ENCODE measurements at regions not wholly inside any gene's neighbourhood (a gene's known extent, or its start where the extent isn't known, plus 50 kb on each side); places are given as distances from the start of the nearest gene placed in this dataset.
A peak's percentile ranks its signal among the peaks of the same experiment; 100 is the strongest.

DNA sequence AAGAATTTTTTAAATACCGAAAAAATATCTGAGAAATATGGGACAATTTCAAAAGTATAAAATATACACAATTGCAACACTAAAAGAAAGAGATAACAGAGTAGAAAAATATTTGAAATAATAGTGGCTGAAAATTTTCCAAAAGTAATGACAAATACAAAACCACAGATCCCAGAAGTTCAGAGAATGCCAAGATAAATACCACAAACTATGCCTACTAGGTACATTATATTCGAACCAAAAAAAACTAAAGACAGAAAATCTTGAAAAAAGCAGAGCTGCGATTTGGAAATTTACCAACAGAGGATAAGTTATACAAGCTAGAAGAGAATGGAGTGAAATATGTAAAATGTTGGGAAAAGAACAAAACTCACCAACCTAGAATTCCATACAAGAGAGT is 191.3 kb upstream of the ELAC2 start:
- Histone ChIP-seq H3K9me3 (no peaks in the 10 kb centered on the region), H3K4me1 (no peaks in the 10 kb centered on the region), H3K4me3 (no peak overlapping the region), H3K36me3 (no peaks in the 10 kb centered on the region), H3K27ac (no peak overlapping the region), H3K27me3 (no peaks in the 10 kb centered on the region)
- TF ChIP-seq POLR2A (IDR thresholded peaks at IDR 0.05), result no peak
- TF ChIP-seq POLR2AphosphoS5 (IDR thresholded peaks at IDR 0.05), result no peak
- TF ChIP-seq, protein P1, sequence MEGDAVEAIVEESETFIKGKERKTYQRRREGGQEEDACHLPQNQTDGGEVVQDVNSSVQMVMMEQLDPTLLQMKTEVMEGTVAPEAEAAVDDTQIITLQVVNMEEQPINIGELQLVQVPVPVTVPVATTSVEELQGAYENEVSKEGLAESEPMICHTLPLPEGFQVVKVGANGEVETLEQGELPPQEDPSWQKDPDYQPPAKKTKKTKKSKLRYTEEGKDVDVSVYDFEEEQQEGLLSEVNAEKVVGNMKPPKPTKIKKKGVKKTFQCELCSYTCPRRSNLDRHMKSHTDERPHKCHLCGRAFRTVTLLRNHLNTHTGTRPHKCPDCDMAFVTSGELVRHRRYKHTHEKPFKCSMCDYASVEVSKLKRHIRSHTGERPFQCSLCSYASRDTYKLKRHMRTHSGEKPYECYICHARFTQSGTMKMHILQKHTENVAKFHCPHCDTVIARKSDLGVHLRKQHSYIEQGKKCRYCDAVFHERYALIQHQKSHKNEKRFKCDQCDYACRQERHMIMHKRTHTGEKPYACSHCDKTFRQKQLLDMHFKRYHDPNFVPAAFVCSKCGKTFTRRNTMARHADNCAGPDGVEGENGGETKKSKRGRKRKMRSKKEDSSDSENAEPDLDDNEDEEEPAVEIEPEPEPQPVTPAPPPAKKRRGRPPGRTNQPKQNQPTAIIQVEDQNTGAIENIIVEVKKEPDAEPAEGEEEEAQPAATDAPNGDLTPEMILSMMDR (IDR thresholded peaks at IDR 0.05), result no peak
- no peak for TF ChIP-seq EP300 (IDR thresholded peaks at IDR 0.05)
- 53 to 80% (median 69%) methylated on average over 3 of the region's 3 CpGs for WGBS, 5 donors
- DNase-seq, result no peak
- intact Hi-C loops (cut with DNase I; ENCODE audit: low total_unique reads), result no loop called here

DNA sequence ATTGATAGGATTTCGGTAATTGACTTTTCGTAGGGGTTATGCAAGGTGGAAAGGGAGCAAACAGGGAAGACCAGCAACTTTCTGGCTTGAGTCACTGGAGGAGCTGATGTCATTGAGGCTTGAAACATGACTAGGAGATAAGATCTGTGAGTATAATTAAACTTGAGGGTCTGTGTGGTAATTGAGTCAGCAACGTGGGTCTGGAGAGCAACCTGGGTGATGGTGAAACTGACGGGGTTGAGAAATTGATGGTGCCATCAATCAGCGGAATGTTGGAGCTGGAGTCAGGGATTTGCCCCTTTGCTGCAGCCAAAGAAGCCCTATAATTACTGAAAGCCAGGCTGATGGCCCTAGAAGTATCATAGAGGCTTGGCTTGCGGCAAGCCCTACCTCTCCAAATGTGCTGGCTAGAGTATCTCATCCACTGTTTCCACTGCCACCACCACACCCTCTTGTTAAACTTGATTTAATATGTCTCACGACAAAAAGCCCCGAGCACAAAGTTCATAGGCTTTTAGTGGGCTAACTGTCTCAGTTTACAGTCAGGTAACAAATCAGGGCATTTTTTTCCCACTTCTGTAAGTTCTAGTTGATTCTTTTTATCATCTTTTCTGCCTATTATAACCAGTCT is 186.9 kb upstream of the ELAC2 start:
- TF ChIP-seq POLR2A (IDR thresholded peaks at IDR 0.05) (no peak), EP300 (IDR thresholded peaks at IDR 0.05) (no peak), POLR2AphosphoS5 (IDR thresholded peaks at IDR 0.05) (no peak)
- TF ChIP-seq, protein P1 (IDR thresholded peaks at IDR 0.05), result no peak
- Histone ChIP-seq H3K4me3 (no peak overlapping the region), H3K27ac (no peak overlapping the region), H3K36me3 (no peaks in the 10 kb centered on the region), H3K9me3 (no peaks in the 10 kb centered on the region), H3K27me3 (no peaks in the 10 kb centered on the region), H3K4me1 (no peaks in the 10 kb centered on the region)
- 54 to 66% (median 58%) methylated on average over 8 of the region's 8 CpGs for WGBS, 5 donors
- peak in 1 of 2 donors; percentile 14 for DNase-seq
- intact Hi-C loops (cut with DNase I; ENCODE audit: low total_unique reads), result no loop called here

DNA sequence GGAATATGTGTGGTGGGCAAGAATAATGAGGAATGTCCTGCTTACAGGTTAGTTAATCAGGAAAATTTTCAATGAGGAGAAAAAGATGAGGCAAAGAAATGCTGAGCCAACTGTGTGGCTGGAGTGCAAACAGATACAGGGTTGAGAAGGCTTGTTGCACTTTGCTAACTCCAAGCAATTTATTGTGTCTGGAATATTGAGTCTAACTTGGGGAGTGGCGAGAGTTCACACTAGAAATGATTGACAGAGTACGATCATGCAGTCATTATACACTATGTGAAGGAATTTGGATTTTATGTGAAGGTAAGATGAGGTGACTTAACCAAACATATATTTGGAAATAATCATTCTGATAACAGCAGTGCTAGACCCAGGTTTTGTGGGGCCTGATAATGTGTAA is 185.0 kb upstream of the ELAC2 start:
- no peak overlapping the region for H3K4me3 ChIP-seq
- DNase-seq, result no peak
- H3K27me3 ChIP-seq, result no peaks in the 10 kb centered on the region
- no peak overlapping the region for H3K27ac ChIP-seq
- WGBS, 5 donors, result 87 to 96% (median 93%) methylated on average over 2 of the region's 2 CpGs
- TF ChIP-seq POLR2A (IDR thresholded peaks at IDR 0.05) (no peak), EP300 (IDR thresholded peaks at IDR 0.05) (no peak), POLR2AphosphoS5 (IDR thresholded peaks at IDR 0.05) (no peak)
- TF ChIP-seq, protein P1 (IDR thresholded peaks at IDR 0.05), result no peak
- no peaks in the 10 kb centered on the region for H3K9me3 ChIP-seq
- intact Hi-C loops (cut with DNase I; ENCODE audit: low total_unique reads), result no loop called here
- no peaks in the 10 kb centered on the region for H3K36me3 ChIP-seq
- no peaks in the 10 kb centered on the region for H3K4me1 ChIP-seq

DNA sequence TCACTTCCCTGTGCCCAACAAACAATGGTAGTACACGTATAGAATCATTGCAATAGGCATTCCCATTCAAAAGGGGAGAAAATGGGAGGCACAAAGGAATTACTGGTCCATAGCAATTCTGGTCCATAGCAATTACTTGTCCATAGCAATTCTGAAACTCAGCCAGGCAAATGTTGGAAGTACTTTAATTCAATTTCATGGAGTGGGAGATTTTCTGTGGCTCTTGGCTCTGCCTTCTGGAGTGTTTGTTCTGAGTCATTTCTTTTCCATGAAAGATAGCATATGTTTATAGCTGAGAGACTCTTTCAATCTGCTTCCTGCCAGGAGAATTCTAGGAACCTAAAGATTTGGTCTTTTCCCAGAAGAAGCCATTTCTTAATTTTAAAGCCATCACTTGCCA is 182.8 kb upstream of the ELAC2 start:
- 44 to 51% (median 45%) methylated on average over 1 of the region's 1 CpG for WGBS, 5 donors
- no peak for TF ChIP-seq POLR2A (IDR thresholded peaks at IDR 0.05)
- TF ChIP-seq, protein P1 (IDR thresholded peaks at IDR 0.05), result no peak
- no peak for TF ChIP-seq POLR2AphosphoS5 (IDR thresholded peaks at IDR 0.05)
- Histone ChIP-seq H3K9me3 (no peaks in the 10 kb centered on the region), H3K36me3 (no peaks in the 10 kb centered on the region), H3K27me3 (no peaks in the 10 kb centered on the region), H3K27ac (no peak overlapping the region), H3K4me1 (no peaks in the 10 kb centered on the region), H3K4me3 (no peak overlapping the region)
- intact Hi-C loops (cut with DNase I; ENCODE audit: low total_unique reads), result no loop called here
- no peak for DNase-seq

Data from stomach (tissue), 8 donors.